HG03342 (cell line): ENCODE measurements at regions not wholly inside any gene's neighbourhood (a gene's known extent, or its start where the extent isn't known, plus 50 kb on each side); places are given as distances from the start of the nearest gene placed in this dataset.
"Not testable (repeated sequence)": the region's sequence is repeated elsewhere in the genome, so short reads cannot be mapped to it uniquely, and the experiment has no call there.

Experiments
- ATAC-seq: cut with Tn5 transposase; IDR thresholded peaks from one replicate; pipeline ENCODE4 v1.9.1; 2021; ENCODE audit warnings: mild to moderate bottlenecking, moderate library complexity; ENCODE audit not compliant: unreplicated experiment

- ATAC-seq, result no peak
Observed at GRCh38 chr4:134906404-134907023, 704.9 kb upstream of the PABPC4L start.

- ATAC-seq, result no peak
Observed at GRCh38 chr4:134905061-134905460, 703.5 kb upstream of the PABPC4L start.

GRCh38 chr4:134888156-134888555 lies 686.6 kb upstream of the PABPC4L start:
- no peak for ATAC-seq

- no peak for ATAC-seq
Observed at GRCh38 chr4:134885436-134885835, 683.8 kb upstream of the PABPC4L start.

- no peak for ATAC-seq
Observed at GRCh38 chr4:134883831-134884449, 682.4 kb upstream of the PABPC4L start.

GRCh38 chr4:134879019-134879418 lies 677.4 kb upstream of the PABPC4L start:
- no peak for ATAC-seq

DNA sequence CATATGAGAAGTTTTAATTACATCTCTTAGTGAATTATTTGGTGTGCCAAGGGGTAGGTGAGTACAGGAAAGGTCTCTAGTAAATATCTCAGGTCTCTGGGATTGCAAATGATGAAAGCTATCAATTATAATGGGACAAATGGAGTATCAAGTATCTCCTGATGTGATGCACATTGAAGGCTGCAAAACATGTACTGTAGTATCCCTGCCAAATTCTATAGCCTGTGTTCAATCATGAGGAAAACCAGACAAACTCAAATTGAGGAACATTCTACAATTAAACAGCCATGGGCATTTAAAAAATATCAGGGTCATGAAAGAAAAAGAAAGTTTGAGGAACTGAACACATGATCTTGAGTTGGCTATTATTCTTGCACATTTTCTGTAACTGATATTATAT lies 665.4 kb upstream of the PABPC4L start:
- ATAC-seq, result no peak

GRCh38 chr4:134865675-134866074 lies 664.1 kb upstream of the PABPC4L start:
- ATAC-seq, result no peak

DNA sequence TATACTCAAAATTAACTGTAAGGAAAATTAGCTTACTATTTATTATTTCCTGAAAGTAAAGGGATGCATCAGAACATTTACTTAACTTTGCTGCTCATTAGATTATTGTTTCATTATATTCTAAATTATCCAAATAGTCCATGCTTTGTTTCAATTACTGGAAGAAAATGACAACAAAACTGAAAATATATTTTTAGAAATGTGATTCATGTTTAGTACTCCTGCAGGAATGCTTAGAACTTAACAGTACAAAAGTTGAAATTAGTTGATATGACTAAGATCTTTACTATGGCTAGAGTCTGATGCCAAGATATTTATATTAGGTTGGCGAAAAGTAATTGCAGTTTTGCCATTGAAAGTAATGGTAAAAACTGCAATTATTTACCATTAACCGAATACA lies 660.5 kb upstream of the PABPC4L start:
- no peak for ATAC-seq

- ATAC-seq, result no peak
Observed at GRCh38 chr4:134848681-134849080, 647.1 kb upstream of the PABPC4L start.

DNA sequence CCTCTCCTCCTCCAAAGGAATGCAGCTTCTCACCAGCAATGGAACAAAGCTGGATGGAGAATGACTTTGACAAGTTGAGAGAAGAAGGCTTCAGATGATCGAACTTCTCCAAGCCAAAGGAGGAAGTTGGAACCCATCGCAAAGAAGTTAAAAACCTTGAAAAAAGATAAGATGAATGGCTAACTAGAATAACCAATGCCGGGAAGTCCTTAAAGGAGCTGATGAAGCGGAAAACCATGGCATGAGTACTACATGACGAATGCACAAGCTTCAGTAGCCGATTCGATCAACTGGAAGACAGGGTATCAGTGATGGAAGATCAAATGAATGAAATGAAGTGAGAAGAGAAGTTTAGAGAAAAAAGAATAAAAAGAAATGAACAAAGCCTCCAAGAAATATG lies 629.2 kb upstream of the PABPC4L start:
- not testable (repeated sequence) for ATAC-seq

DNA sequence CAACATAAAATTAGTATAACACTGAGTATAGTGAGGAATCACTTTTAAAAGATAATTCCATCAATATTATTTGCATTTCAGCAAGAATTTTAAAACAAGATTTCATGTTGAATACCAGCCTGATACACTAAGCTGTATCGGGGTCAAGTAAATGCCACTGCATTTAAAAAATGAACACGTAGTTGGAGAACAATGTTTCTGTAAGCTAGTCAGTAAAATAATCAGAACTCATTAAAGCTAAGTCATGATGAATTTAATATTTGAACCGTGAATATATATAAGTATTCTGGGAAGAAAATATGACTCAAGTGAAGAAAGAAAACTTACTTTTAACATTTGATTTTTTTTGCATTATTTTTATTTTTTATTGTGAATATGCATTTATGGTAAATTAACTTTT lies 611.0 kb upstream of the PABPC4L start:
- ATAC-seq, result no peak

GRCh38 chr4:134807231-134807745 lies 605.7 kb upstream of the PABPC4L start:
- no peak for ATAC-seq

- no peak for ATAC-seq
Observed at GRCh38 chr4:134798573-134798972, 597.0 kb upstream of the PABPC4L start.

DNA sequence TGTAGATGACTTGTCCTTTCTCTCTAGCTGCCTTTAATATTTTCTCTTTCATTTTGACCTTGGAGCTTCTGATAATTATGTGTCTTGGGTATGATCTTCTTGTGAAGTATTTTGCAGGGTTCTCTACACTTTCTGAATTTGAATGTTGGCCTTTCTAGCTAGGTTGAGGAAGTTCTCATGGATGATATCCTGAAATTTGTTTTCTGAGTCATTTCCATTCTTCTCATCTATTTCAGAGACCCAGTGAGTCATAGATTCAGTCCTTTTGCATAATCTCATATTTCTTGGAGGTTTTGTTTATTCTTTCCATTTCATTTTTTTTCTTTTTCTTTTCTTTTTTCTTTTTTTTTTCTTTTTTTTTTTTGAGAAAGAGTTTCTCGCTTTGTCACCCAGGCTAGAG lies 585.7 kb upstream of the PABPC4L start:
- no peak for ATAC-seq

GRCh38 chr4:134780244-134780643 lies 578.7 kb upstream of the PABPC4L start:
- no peak for ATAC-seq

- ATAC-seq, result no peak
Observed at GRCh38 chr4:134777606-134778005, 576.0 kb upstream of the PABPC4L start.

DNA sequence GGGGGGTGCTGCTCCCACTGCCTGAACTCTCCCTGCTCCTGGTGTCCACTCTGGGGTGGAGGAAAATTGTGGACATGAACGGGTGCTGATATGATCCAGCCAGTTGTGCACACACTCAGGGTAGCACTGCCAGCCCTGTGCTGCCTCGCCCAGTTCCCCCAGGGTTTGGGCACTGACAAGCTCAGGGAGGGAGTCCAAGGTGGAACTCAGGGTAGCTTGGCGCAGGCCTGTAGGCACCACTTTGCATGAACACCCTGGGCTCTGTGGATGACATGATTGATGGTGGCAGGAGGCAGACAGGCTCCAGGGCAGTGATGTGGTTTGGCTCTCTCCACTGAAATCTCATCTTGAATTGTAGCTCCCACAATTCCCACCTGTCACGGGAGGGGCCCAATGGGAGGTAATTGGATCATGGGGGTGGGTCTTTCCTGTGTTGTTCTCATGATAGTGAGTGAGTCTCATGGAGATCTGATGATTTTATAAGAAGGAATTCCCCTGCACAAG lies 572.0 kb upstream of the PABPC4L start:
- no peak for ATAC-seq

DNA sequence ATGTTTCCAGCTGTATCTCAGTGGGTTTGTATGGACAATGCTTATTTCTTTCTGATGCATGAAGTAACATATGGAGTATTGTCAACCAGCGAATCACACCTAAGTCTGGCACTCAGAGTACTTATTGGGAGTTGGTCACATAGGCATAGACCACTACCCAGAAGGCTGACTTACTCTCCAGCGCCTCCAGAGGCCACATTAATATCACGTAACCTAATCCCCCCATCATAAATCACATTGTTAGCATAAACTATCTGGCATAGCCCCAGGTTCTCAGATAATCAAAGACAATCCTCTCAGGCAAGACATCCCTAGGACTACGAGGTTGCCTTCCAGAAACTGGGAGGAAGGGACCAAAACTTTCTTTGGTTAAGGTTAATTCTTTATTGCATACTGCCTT lies 560.5 kb upstream of the PABPC4L start:
- peak; percentile 73 for ATAC-seq

DNA sequence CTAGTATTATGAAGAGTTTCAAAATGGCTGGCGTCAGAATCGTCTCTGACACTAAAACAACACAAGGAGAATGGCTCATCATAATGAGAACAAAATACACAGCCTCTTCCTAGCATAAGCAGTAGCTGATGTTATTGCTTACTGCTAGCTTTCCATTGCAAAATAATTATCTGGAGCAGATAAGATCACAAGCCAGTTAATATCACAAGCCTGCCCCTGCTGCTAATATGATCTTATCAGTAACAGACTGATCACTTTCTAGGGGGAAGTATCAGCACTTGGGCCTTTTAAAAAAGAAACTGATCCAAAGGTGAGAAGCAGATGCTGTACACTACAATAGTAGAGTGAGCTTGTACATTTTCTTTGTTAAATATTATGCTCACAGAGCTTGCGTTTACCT lies 554.8 kb upstream of the PABPC4L start:
- ATAC-seq, result no peak

DNA sequence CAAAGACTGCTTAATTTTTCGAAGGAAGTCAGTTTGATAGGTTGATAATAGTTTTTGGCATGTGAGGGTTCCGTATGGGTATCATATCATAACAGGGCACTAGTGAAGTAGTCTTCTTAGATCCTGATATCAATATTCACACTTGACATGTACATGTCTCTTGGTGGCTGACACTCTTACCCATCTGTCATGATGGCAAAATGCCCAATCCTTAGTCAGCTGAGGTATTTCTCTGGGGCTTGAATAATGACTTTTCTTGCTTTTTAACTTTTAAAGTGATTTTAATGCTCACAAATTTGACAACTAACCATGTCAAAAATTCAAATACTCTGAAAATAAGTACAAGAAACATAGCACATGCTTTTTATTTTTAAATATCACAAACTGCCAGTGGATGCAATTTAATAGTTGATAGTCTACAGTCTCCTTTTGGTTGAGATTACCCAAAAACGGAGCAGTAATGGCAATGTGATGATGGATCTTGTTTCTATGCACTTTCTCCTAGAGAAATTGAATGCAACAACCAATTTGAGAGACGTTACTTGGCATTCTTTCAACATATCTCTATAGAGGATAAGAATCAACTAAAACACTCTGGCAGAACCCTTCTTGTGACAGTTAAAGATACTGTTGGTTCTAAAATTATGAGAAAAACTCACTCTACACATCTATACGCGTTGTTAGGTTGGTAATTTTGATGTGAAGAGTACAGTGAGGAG lies 552.9 kb upstream of the PABPC4L start:
- ATAC-seq, result no peak

DNA sequence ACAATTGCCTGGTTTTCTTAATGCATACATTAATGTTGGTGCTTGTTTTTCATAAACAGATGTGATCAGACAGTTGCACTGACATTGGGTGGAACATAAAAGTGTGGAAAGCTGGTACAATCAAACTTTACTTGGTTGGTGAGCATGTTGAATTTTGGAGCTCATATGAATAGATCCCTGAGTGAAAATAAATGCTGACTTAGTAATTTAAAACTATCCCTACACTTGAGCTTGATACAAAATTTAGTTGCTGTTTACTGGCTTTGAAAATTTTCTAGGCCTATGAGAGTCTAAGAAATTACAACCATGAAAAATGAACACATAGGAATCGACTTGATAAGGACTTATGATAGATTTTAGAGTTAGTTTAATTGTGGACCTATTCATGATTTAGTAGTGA lies 551.8 kb upstream of the PABPC4L start:
- ATAC-seq, result no peak
